ENCODE measurements at regions not wholly inside any gene's neighbourhood (a gene's known extent, or its start where the extent isn't known, plus 50 kb on each side); places are given as distances from the start of the nearest gene placed in this dataset.

GRCh38 chr9:92183449-92183848, 68.2 kb upstream of the SPTLC1 start:
- H3K4me3 ChIP-seq (ENCODE audit: low read depth, low read length): no peak overlapping the region
- no peak for DNase-seq (ENCODE audit: low read depth)
- FAIRE-seq: no peak
- no peaks in the 10 kb centered on the region for H3K36me3 ChIP-seq (ENCODE audit: control insufficient read depth, insufficient read depth, low read length)
- peaks cover 2% of the 10 kb centered on the region for H3K27me3 ChIP-seq (ENCODE audit: control insufficient read depth, insufficient read depth, low read length)
- no peak for TF ChIP-seq CTCF (IDR thresholded peaks at IDR 0.05; ENCODE audit: insufficient read depth, low read length, severe bottlenecking)

- Histone ChIP-seq H3K36me3 (ENCODE audit: control insufficient read depth, insufficient read depth, low read length) (no peaks in the 10 kb centered on the region), H3K27me3 (ENCODE audit: control insufficient read depth, insufficient read depth, low read length) (no peaks in the 10 kb centered on the region), H3K4me3 (ENCODE audit: low read depth, low read length) (no peak overlapping the region)
- no peak for FAIRE-seq
- DNase-seq (ENCODE audit: low read depth): no peak
- no peak for TF ChIP-seq CTCF (IDR thresholded peaks at IDR 0.05; ENCODE audit: insufficient read depth, low read length, severe bottlenecking)
Measured at GRCh38 chr9:92181296-92181695, 66.1 kb upstream of the SPTLC1 start.

- DNase-seq (ENCODE audit: low read depth): peak; percentile 22
Measured at GRCh38 chr9:92180669-92181181, 65.5 kb upstream of the SPTLC1 start.

GRCh38 chr9:92180002-92180400, 64.8 kb upstream of the SPTLC1 start:
- FAIRE-seq (no peak), DNase-seq (ENCODE audit: low read depth) (no peak)
- no peak for TF ChIP-seq CTCF (IDR thresholded peaks at IDR 0.05; ENCODE audit: insufficient read depth, low read length, severe bottlenecking)

More at GRCh38 chr9:92180669-92181181, 65.5 kb upstream of the SPTLC1 start:
- H3K36me3 ChIP-seq (ENCODE audit: control insufficient read depth, insufficient read depth, low read length): no peaks in the 10 kb centered on the region
- no peaks in the 10 kb centered on the region for H3K27me3 ChIP-seq (ENCODE audit: control insufficient read depth, insufficient read depth, low read length)
- no peak for FAIRE-seq
- H3K4me3 ChIP-seq (ENCODE audit: low read depth, low read length): no peak overlapping the region
- TF ChIP-seq CTCF (IDR thresholded peaks at IDR 0.05; ENCODE audit: insufficient read depth, low read length, severe bottlenecking): no peak

GRCh38 chr9:92179286-92180001, 64.2 kb upstream of the SPTLC1 start:
- DNase-seq (ENCODE audit: low read depth) (no peak), FAIRE-seq (no peak)
- Histone ChIP-seq H3K27me3 (ENCODE audit: control insufficient read depth, insufficient read depth, low read length) (no peaks in the 10 kb centered on the region), H3K4me3 (ENCODE audit: low read depth, low read length) (no peak overlapping the region), H3K36me3 (ENCODE audit: control insufficient read depth, insufficient read depth, low read length) (no peaks in the 10 kb centered on the region)
- no peak for TF ChIP-seq CTCF (IDR thresholded peaks at IDR 0.05; ENCODE audit: insufficient read depth, low read length, severe bottlenecking)

More at GRCh38 chr9:92180002-92180400, 64.8 kb upstream of the SPTLC1 start:
- H3K4me3 ChIP-seq (ENCODE audit: low read depth, low read length): no peak overlapping the region
- H3K36me3 ChIP-seq (ENCODE audit: control insufficient read depth, insufficient read depth, low read length): no peaks in the 10 kb centered on the region
- no peaks in the 10 kb centered on the region for H3K27me3 ChIP-seq (ENCODE audit: control insufficient read depth, insufficient read depth, low read length)

GRCh38 chr9:92177591-92177990, 62.4 kb upstream of the SPTLC1 start:
- no peaks in the 10 kb centered on the region for H3K27me3 ChIP-seq (ENCODE audit: control insufficient read depth, insufficient read depth, low read length)
- FAIRE-seq: no peak
- no peak for TF ChIP-seq CTCF (IDR thresholded peaks at IDR 0.05; ENCODE audit: insufficient read depth, low read length, severe bottlenecking)
- H3K4me3 ChIP-seq (ENCODE audit: low read depth, low read length): no peak overlapping the region
- no peak for DNase-seq (ENCODE audit: low read depth)
- H3K36me3 ChIP-seq (ENCODE audit: control insufficient read depth, insufficient read depth, low read length): no peaks in the 10 kb centered on the region

Measured in bronchial epithelial cell (primary cell).